Pancreas (tissue), 10 donors: ENCODE measurements at regions not wholly inside any gene's neighbourhood (a gene's known extent, or its start where the extent isn't known, plus 50 kb on each side); places are given as distances from the start of the nearest gene placed in this dataset.

Experiments used
- ATAC-seq, 4 donors: fragments of 200-7000 bp; cut with Tn5 transposase; one replicate each; pipeline versions ENCODE4 v1.8.0 to v1.9.1; 2020; ENCODE audit warnings: mild to moderate bottlenecking in 4 of 4, moderate library complexity in 4 of 4
- DNase-seq, 6 donors: peaks; one replicate each; pipeline ENCODE4 v3.0.0-alpha.2; 2020
- FAIRE-seq: peaks from 2 replicates; lab custom pipeline; 2012; peaks lifted over from hg19 to GRCh38; lab: Jason Lieb, UNC
- H3K27ac ChIP-seq, 4 donors: fragments of 200-600 bp; sonication (generic); 1 replicate in 3 of 4; 2 replicates in 1 of 4; pipeline versions ENCODE4 v1.5.0 to v1.8.0; 2020
- H3K27me3 ChIP-seq, 4 donors: fragments of 200-600 bp; one replicate each; pipeline ENCODE4 v1.8.0; 2021
- H3K36me3 ChIP-seq, 3 donors: fragments of 200-600 bp; sonication (generic) in 1 of 3; one replicate each; pipeline versions ENCODE4 v1.5.0 to v1.8.0; 2020 to 2021
- H3K4me1 ChIP-seq, 3 donors: fragments of 200-600 bp; one replicate each; pipeline ENCODE4 v1.8.0; 2021
- H3K4me3 ChIP-seq, 4 donors: fragments of 200-600 bp; sonication (generic) in 2 of 4; one replicate each; pipeline versions ENCODE4 v1.5.0 to v1.8.0; 2020 to 2021
- H3K9me3 ChIP-seq, 4 donors: fragments of 200-600 bp; one replicate each; pipeline ENCODE4 v1.8.0; 2021
- CTCF ChIP-seq, 4 donors: fragments of 200-600 bp; sonication (generic) in 3 of 4; IDR thresholded peaks; one replicate each; pipeline versions ENCODE4 v1.5.0 to v1.8.0; 2021; ENCODE audit warnings: antibody characterized with exemption in 4 of 4
- WGBS, 2 donors: extraction: QIAGEN DNeasy Blood & Tissue Kit; methylation state at CpG; one replicate each; pipeline ENCODE4 v1.1.7; 2013; 5-methylcytosine and 5-hydroxymethylcytosine counted together
- intact Hi-C, 3 donors: fragments of 100-400 bp; cut with DNase I; formaldehyde crosslinking; loops; one replicate each; pipeline versions ENCODE4 v1.11.1 to v1.14.2; 2022
- donor health status: healthy with polysubstance abuse.
- donor health status: DM: no; HTN: no; CAD: no; lungs with moderate emphysema.
- donor health status: DM: no; HTN: no; CAD: no.
- donor health status: control.
- donor health status: control.
- donor health status: Bipolar disorder and iron deficiency.
- donor health status: DM: yes; HTN: yes; CAD: no.
- donor health status: DM: no; HTN: no; CAD: no.
- donor health status: DM: no; HTN: no; CAD: no.
- donor health status: DM: yes; HTN: yes; CAD: no.

DNA sequence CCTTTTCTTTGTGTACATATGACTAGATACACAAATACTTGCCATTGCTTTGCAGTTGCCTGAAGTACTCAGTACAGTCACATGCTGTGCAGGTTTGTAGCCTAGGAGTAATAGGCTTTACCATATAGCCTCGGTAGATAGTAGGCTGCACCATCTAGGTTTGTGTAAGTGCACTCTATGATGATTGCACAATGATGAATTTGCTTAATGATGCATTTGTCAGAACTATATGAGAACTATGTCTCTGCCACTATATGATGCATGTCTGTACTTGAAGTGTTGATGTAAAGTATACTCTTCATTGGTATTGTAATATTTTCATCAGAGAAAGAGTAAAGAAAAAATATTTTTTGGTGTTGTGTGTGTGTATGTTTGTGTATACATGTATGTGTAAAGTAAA, 1030.7 kb downstream of the NLGN4Y start:
- Histone ChIP-seq H3K4me1 (no peaks in the 10 kb centered on the region), H3K9me3 (no peaks in the 10 kb centered on the region), H3K4me3 (no peak overlapping the region), H3K27me3 (no peaks in the 10 kb centered on the region), H3K36me3 (no peaks in the 10 kb centered on the region), H3K27ac (no peak overlapping the region)
- FAIRE-seq (no peak), ATAC-seq (no peak), DNase-seq (no peak)
- intact Hi-C loops = no loop called here
- 28% methylated on average over 1 of the region's 1 CpG; no CpG with 5 or more reads in 1 of the 2 donors for WGBS, 2 donors
- no peak for TF ChIP-seq CTCF (IDR thresholded peaks at IDR 0.05)

GRCh38 chrY:15559169-15559568, 1034.8 kb downstream of the NLGN4Y start:
- Histone ChIP-seq H3K4me3 (no peak overlapping the region), H3K9me3 (no peaks in the 10 kb centered on the region), H3K36me3 (no peaks in the 10 kb centered on the region), H3K27me3 (no peaks in the 10 kb centered on the region), H3K4me1 (no peaks in the 10 kb centered on the region), H3K27ac (no peak overlapping the region)
- ATAC-seq (no peak), FAIRE-seq (no peak), DNase-seq (no peak)
- TF ChIP-seq CTCF (IDR thresholded peaks at IDR 0.05) = no peak
- intact Hi-C loops = no loop called here

- FAIRE-seq (no peak), ATAC-seq (no peak)
Observed at GRCh38 chrY:15560840-15561239, 1036.5 kb downstream of the NLGN4Y start.

DNA sequence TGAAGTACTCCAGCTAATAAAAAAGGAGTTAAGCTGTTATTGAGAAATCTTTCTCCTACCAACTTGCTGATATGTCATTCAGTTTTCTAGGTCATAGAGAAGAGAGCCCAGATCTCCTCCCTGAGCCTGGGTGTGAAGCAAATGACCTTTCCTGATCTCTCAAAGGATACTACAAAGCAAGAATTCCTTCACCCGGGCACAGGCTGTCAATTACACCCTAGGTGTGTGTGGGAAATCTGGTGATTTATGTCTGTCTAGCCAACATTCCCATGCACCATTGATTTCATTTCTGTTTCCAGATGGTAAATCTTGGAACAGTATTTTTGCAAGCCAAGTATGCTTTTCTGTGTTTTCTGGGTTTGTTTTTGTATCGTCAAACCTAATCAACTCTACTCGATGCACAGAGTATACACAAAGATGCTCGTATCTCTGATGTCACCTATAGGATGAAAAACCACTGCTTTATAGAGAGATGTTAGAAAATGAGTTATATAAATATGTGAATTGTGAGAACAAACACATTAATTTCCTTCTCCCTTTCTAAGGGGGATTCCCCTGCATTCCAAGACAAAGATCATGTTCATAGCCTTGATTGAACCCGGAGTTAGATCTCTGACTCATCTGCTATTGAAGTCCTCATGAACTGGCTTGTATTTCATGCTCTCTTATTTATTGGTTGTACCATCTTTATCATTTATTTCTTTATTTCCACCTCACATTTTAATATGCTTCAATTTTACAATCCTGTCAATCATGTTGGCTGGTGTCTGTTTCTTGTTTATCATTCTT, 1037.4 kb downstream of the NLGN4Y start:
- Histone ChIP-seq H3K27ac (no peak overlapping the region), H3K36me3 (no peaks in the 10 kb centered on the region), H3K4me1 (no peaks in the 10 kb centered on the region), H3K4me3 (no peak overlapping the region), H3K9me3 (no peaks in the 10 kb centered on the region), H3K27me3 (no peaks in the 10 kb centered on the region)
- ATAC-seq = no peak
- intact Hi-C loops = no loop called here
- DNase-seq = no peak
- no peak for TF ChIP-seq CTCF (IDR thresholded peaks at IDR 0.05)
- 17% methylated on average over 5 of the region's 5 CpGs; no CpG with 5 or more reads in 1 of the 2 donors for WGBS, 2 donors
- no peak for FAIRE-seq

More at GRCh38 chrY:15560840-15561239, 1036.5 kb downstream of the NLGN4Y start:
- TF ChIP-seq CTCF (IDR thresholded peaks at IDR 0.05) = no peak
- Histone ChIP-seq H3K36me3 (no peaks in the 10 kb centered on the region), H3K27ac (no peak overlapping the region), H3K9me3 (no peaks in the 10 kb centered on the region), H3K4me3 (no peak overlapping the region), H3K27me3 (no peaks in the 10 kb centered on the region), H3K4me1 (no peaks in the 10 kb centered on the region)
- 54% methylated on average over 3 of the region's 3 CpGs; no CpG with 5 or more reads in 1 of the 2 donors for WGBS, 2 donors
- intact Hi-C loops = no loop called here
- DNase-seq = no peak

DNA sequence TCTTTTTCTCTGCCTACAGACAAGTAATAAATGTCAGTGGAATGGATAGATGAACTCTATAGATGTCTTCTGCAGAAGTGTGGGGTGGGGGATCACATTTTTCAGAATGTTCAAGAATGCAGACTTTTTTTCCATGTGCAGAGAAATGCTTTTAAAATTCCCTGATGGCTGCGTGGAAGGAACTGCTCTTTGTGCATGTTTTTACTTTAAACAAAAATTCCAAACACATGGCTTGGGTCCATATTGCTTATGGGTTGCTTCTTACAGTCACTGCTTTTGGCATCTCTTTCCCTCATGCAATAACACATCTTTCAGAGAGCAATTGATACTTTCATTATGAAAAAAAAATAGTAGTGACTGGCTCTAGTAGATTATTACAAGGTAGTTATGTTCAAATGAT, 1053.6 kb downstream of the NLGN4Y start:
- Histone ChIP-seq H3K27me3 (no peaks in the 10 kb centered on the region), H3K4me3 (no peak overlapping the region), H3K9me3 (no peaks in the 10 kb centered on the region), H3K4me1 (no peaks in the 10 kb centered on the region), H3K36me3 (no peaks in the 10 kb centered on the region), H3K27ac (no peak overlapping the region)
- intact Hi-C loops = no loop called here
- TF ChIP-seq CTCF (IDR thresholded peaks at IDR 0.05) = no peak
- ATAC-seq (no peak), FAIRE-seq (no peak), DNase-seq (no peak)
- WGBS, 2 donors = 48% methylated on average over 1 of the region's 1 CpG; no CpG with 5 or more reads in 1 of the 2 donors
